CD14-positive monocyte (primary cell): ENCODE measurements at regions not wholly inside any gene's neighbourhood (a gene's known extent, or its start where the extent isn't known, plus 50 kb on each side); places are given as distances from the start of the nearest gene placed in this dataset.
"Not testable (repeated sequence)": the region's sequence is repeated elsewhere in the genome, so short reads cannot be mapped to it uniquely, and the experiment has no call there.

Experiments
- DNase-seq, 3 donors: peaks; one replicate each; pipeline ENCODE4 v3.0.0-alpha.2; 2011 to 2022
- H2AFZ ChIP-seq: 2 replicates; pipeline ENCODE4 v1.6.0; 2012; ENCODE audit warnings: mild to moderate bottlenecking, low read depth, low read length, inconsistent platforms; ENCODE audit not compliant: insufficient read depth, poor library complexity, severe bottlenecking
- H3K27ac ChIP-seq, 2 donors: 1 replicate in 1 of 2; 2 replicates in 1 of 2; pipeline ENCODE4 v1.5.1; 2012 to 2013; ENCODE audit warnings: low read length in 2 of 2, control low read depth in 1 of 2, inconsistent platforms in 1 of 2, low read depth in 1 of 2, mild to moderate bottlenecking in 1 of 2
- H3K27me3 ChIP-seq, 2 donors: one replicate each; pipeline versions ENCODE4 v1.6.0 to v1.6.1; 2011 to 2013; ENCODE audit warnings: low read length in 2 of 2; ENCODE audit not compliant: control insufficient read depth in 2 of 2, insufficient read depth in 2 of 2
- H3K36me3 ChIP-seq, 2 donors: replicated peaks in 1 of 2; 1 replicate in 1 of 2; 2 replicates in 1 of 2; pipeline versions ENCODE4 v1.5.1 to v1.6.1; 2012 to 2013; ENCODE audit warnings: low read length in 2 of 2, control low read depth in 1 of 2, inconsistent platforms in 1 of 2, mild to moderate bottlenecking in 1 of 2; ENCODE audit not compliant: insufficient read depth in 2 of 2, control insufficient read depth in 1 of 2
- H3K4me1 ChIP-seq, 2 donors: 1 replicate in 1 of 2; 2 replicates in 1 of 2; pipeline versions ENCODE4 v1.5.1 to v1.6.1; 2012 to 2013; ENCODE audit warnings: low read length in 2 of 2, control low read depth in 1 of 2, inconsistent platforms in 1 of 2, mild to moderate bottlenecking in 1 of 2, moderate library complexity in 1 of 2; ENCODE audit not compliant: insufficient read depth in 2 of 2, control insufficient read depth in 1 of 2
- H3K4me2 ChIP-seq: replicated peaks from 2 replicates; pipeline ENCODE3; 2012; ENCODE audit warnings: low read length, moderate library complexity, mild to moderate bottlenecking; ENCODE audit not compliant: poor library complexity, severe bottlenecking; ENCODE audit errors: extremely low read depth
- H3K4me3 ChIP-seq, 3 experiments: fragments of 200-600 bp in 1 of 3; sonication (generic) in 1 of 3; replicated peaks in 1 of 3; 1 replicate in 2 of 3; 2 replicates in 1 of 3; pipeline ENCODE4 v1.5.1; 2011 to 2013; ENCODE audit warnings: low read length in 3 of 3, mild to moderate bottlenecking in 3 of 3, control low read depth in 2 of 3, low read depth in 2 of 3, inconsistent platforms in 1 of 3, moderate library complexity in 1 of 3
- H3K79me2 ChIP-seq: 2 replicates; pipeline ENCODE4 v1.6.0; 2012; ENCODE audit warnings: mild to moderate bottlenecking, control low read depth, inconsistent platforms, low read length, moderate library complexity; ENCODE audit not compliant: insufficient read depth
- H3K9ac ChIP-seq: 2 replicates; pipeline ENCODE4 v1.6.0; 2017; ENCODE audit warnings: low read length, mild to moderate bottlenecking; ENCODE audit not compliant: insufficient read depth, poor library complexity, severe bottlenecking
- H3K9me3 ChIP-seq, 2 donors: replicated peaks in 1 of 2; 1 replicate in 1 of 2; 2 replicates in 1 of 2; pipeline versions ENCODE4 v1.5.1 to v1.6.1; 2012 to 2013; ENCODE audit warnings: low read length in 2 of 2, control low read depth in 1 of 2; ENCODE audit not compliant: control insufficient read depth in 1 of 2, insufficient read depth in 1 of 2
- H4K20me1 ChIP-seq: 2 replicates; pipeline ENCODE4 v1.6.0; 2012; ENCODE audit warnings: mild to moderate bottlenecking, low read length, control low read depth, moderate library complexity; ENCODE audit not compliant: insufficient read depth
- H3K27ac Mint-ChIP-seq, 7 donors: one replicate each; pipeline ENCODE4 v1.8.0; 2020; ENCODE audit warnings: mild to moderate bottlenecking in 7 of 7, mixed read lengths in 7 of 7, moderate library complexity in 6 of 7, inconsistent platforms in 2 of 7
- H3K27me3 Mint-ChIP-seq, 3 donors: one replicate each; pipeline ENCODE4 v1.8.0; 2021 to 2022; ENCODE audit warnings: low read depth in 3 of 3, mild to moderate bottlenecking in 3 of 3, mixed read lengths in 3 of 3, moderate library complexity in 3 of 3, inconsistent platforms in 1 of 3
- H3K36me3 Mint-ChIP-seq, 2 donors: one replicate each; pipeline ENCODE4 v1.8.0; 2020; ENCODE audit warnings: mixed read lengths in 2 of 2, inconsistent platforms in 1 of 2, mild to moderate bottlenecking in 1 of 2
- H3K4me1 Mint-ChIP-seq: one replicate; pipeline ENCODE4 v1.8.0; 2020; ENCODE audit warnings: mild to moderate bottlenecking, mixed read lengths
- H3K4me3 Mint-ChIP-seq, 2 donors: one replicate each; pipeline ENCODE4 v1.8.0; 2020; ENCODE audit warnings: mild to moderate bottlenecking in 2 of 2, mixed read lengths in 2 of 2, moderate library complexity in 1 of 2
- H3K9me3 Mint-ChIP-seq, 7 donors: one replicate each; pipeline ENCODE4 v1.8.0; 2020 to 2022; ENCODE audit warnings: mixed read lengths in 7 of 7, mild to moderate bottlenecking in 6 of 7, moderate library complexity in 6 of 7, inconsistent platforms in 2 of 7
- CTCF ChIP-seq: fragments of 200-600 bp; IDR thresholded peaks from one replicate; pipeline ENCODE4 v1.8.0; 2022; ENCODE audit warnings: antibody characterized with exemption, mild to moderate bottlenecking
- WGBS: methylation state at CpG from one replicate; pipeline ENCODE4 v1.1.5; 2013; ENCODE audit warnings: missing lambda C conversion rate; ENCODE audit not compliant: insufficient coverage; 5-methylcytosine and 5-hydroxymethylcytosine counted together
- intact Hi-C, 2 donors: fragments of 100-400 bp; cut with micrococcal nuclease; formaldehyde crosslinking; loops; one replicate each; pipeline versions ENCODE4 v1.15.0 to v1.15.1; 2023

GRCh38 chr5:1983401-1983800 is 100.7 kb upstream of the IRX4 start:
- intact Hi-C loops, result no loop called here
- no peak overlapping the region for H3K27ac Mint-ChIP-seq
- no peaks in the 10 kb centered on the region for H3K4me1 Mint-ChIP-seq
- H4K20me1 ChIP-seq, result no peaks in the 10 kb centered on the region
- no peak overlapping the region for H3K4me3 ChIP-seq
- H3K27ac ChIP-seq, result no peak overlapping the region
- 85% methylated on average over 10 of the region's 18 CpGs for WGBS
- H3K27me3 ChIP-seq, result no peaks in the 10 kb centered on the region
- no peaks in the 10 kb centered on the region for H3K79me2 ChIP-seq
- H2AFZ ChIP-seq, result no peak overlapping the region
- no peak overlapping the region for H3K9ac ChIP-seq
- H3K4me3 Mint-ChIP-seq, result no peak overlapping the region
- no peaks in the 10 kb centered on the region for H3K36me3 ChIP-seq
- H3K4me2 ChIP-seq, result no peak overlapping the region
- H3K4me1 ChIP-seq, result no peaks in the 10 kb centered on the region
- no peak for TF ChIP-seq CTCF
- DNase-seq, result no peak
- peaks cover 0 to 6% (median 2%) of the 10 kb centered on the region in 3 donors for H3K27me3 Mint-ChIP-seq
- H3K9me3 ChIP-seq, result peaks cover 7 to 8% of the 10 kb centered on the region in 2 donors
- peaks cover 0 to 10% (median 4%) of the 10 kb centered on the region in 7 donors for H3K9me3 Mint-ChIP-seq
- no peaks in the 10 kb centered on the region for H3K36me3 Mint-ChIP-seq

- H4K20me1 ChIP-seq, H3K4me3 ChIP-seq, H3K9ac ChIP-seq, H3K4me2 ChIP-seq, H3K27me3 ChIP-seq, intact Hi-C loops, H3K27ac ChIP-seq, DNase-seq, H3K79me2 ChIP-seq, H3K36me3 Mint-ChIP-seq, H3K9me3 ChIP-seq, H3K27ac Mint-ChIP-seq, H3K4me1 Mint-ChIP-seq, H3K4me1 ChIP-seq, H2AFZ ChIP-seq, H3K27me3 Mint-ChIP-seq, H3K4me3 Mint-ChIP-seq, H3K36me3 ChIP-seq: not testable (repeated sequence)
- WGBS, result 84% methylated on average over 3 of the region's 8 CpGs
- peaks cover 0 to 10% (median 4%) of the 10 kb centered on the region in 7 donors for H3K9me3 Mint-ChIP-seq
Measured at GRCh38 chr5:1982561-1982960, 99.8 kb upstream of the IRX4 start.
